ENCODE measurements at regions not wholly inside any gene's neighbourhood (a gene's known extent, or its start where the extent isn't known, plus 50 kb on each side); places are given as distances from the start of the nearest gene placed in this dataset.

DNA sequence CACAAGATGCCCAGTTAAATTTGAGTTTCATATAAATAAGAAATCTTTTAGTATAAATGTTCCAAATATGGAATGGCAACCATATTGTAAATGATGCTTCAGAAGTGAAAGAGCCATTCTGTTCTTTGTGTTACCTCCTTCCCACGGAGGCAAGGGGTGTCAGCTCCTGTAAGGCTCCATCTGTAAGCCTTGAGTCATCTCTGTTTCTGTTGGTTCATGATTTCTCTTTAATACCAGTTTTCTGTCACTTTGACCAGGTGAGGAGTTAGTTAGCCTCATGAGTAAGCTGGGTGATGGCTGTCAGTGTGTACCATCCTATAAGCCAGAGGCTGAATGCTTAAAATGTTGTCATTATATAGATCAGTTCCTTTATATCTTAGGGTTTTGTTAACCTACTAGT, 61.9 kb downstream of the TMEM30B start:
- WGBS, 2 experiments (ENCODE audit: insufficient coverage in 1 of 2, insufficient read length in 1 of 2): 71 to 90% methylated on average over 1 of the region's 1 CpG
- Mint-ChIP-seq H3K4me1 (peaks cover 34% of the 10 kb centered on the region), H3K36me3 (ENCODE audit: low read depth) (no peaks in the 10 kb centered on the region), H3K9me3 (no peaks in the 10 kb centered on the region), H3K4me3 (no peak overlapping the region), H3K27me3 (ENCODE audit: insufficient read depth) (peaks cover 2% of the 10 kb centered on the region), H3K27ac (no peak overlapping the region)
- Histone ChIP-seq H3K9me3 (ENCODE audit: control insufficient read depth, low read length) (no peaks in the 10 kb centered on the region), H3K27ac (ENCODE audit: low read depth, low read length) (no peak overlapping the region), H3K27me3 (ENCODE audit: control insufficient read depth, insufficient read depth, low read length, poor library complexity, severe bottlenecking) (peaks cover 5% of the 10 kb centered on the region), H3K4me3 (ENCODE audit: low read length) (no peak overlapping the region), H3K9ac (ENCODE audit: extremely low read depth, low read length, poor library complexity, severe bottlenecking) (no peak overlapping the region), H3K36me3 (ENCODE audit: control insufficient read depth, insufficient read depth, low read length) (no peaks in the 10 kb centered on the region), H3K4me1 (ENCODE audit: control insufficient read depth, insufficient read depth, low read length) (no peaks in the 10 kb centered on the region)
- TF ChIP-seq, protein P1, sequence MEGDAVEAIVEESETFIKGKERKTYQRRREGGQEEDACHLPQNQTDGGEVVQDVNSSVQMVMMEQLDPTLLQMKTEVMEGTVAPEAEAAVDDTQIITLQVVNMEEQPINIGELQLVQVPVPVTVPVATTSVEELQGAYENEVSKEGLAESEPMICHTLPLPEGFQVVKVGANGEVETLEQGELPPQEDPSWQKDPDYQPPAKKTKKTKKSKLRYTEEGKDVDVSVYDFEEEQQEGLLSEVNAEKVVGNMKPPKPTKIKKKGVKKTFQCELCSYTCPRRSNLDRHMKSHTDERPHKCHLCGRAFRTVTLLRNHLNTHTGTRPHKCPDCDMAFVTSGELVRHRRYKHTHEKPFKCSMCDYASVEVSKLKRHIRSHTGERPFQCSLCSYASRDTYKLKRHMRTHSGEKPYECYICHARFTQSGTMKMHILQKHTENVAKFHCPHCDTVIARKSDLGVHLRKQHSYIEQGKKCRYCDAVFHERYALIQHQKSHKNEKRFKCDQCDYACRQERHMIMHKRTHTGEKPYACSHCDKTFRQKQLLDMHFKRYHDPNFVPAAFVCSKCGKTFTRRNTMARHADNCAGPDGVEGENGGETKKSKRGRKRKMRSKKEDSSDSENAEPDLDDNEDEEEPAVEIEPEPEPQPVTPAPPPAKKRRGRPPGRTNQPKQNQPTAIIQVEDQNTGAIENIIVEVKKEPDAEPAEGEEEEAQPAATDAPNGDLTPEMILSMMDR (conservative IDR thresholded peaks at IDR 0.05): no peak
- DNase-seq: no peak

- H3K9ac ChIP-seq (ENCODE audit: extremely low read depth, low read length, poor library complexity, severe bottlenecking): no peak overlapping the region
- 54 to 89% methylated on average over 3 to 6 of the region's 6 CpGs for WGBS, 2 experiments (ENCODE audit: insufficient coverage in 1 of 2, insufficient read length in 1 of 2)
- no peaks in the 10 kb centered on the region for H3K9me3 Mint-ChIP-seq
- peaks cover 2% of the 10 kb centered on the region for H3K27me3 Mint-ChIP-seq (ENCODE audit: insufficient read depth)
- H3K4me1 Mint-ChIP-seq: peaks cover 34% of the 10 kb centered on the region
- TF ChIP-seq, protein P1 (conservative IDR thresholded peaks at IDR 0.05): no peak
- H3K9me3 ChIP-seq (ENCODE audit: control insufficient read depth, low read length): no peaks in the 10 kb centered on the region
- DNase-seq: no peak
- no peaks in the 10 kb centered on the region for H3K36me3 Mint-ChIP-seq (ENCODE audit: low read depth)
- no peaks in the 10 kb centered on the region for H3K36me3 ChIP-seq (ENCODE audit: control insufficient read depth, insufficient read depth, low read length)
- peaks cover 5% of the 10 kb centered on the region for H3K27me3 ChIP-seq (ENCODE audit: control insufficient read depth, insufficient read depth, low read length, poor library complexity, severe bottlenecking)
- H3K4me3 ChIP-seq (ENCODE audit: low read length): no peak overlapping the region
- no peak overlapping the region for H3K27ac ChIP-seq (ENCODE audit: low read depth, low read length)
- no peak overlapping the region for H3K27ac Mint-ChIP-seq
- no peaks in the 10 kb centered on the region for H3K4me1 ChIP-seq (ENCODE audit: control insufficient read depth, insufficient read depth, low read length)
- H3K4me3 Mint-ChIP-seq: no peak overlapping the region
Measured at GRCh38 chr14:61218767-61219166, 62.4 kb downstream of the TMEM30B start.

GRCh38 chr14:61218157-61218556, 63.0 kb downstream of the TMEM30B start:
- peaks cover 5% of the 10 kb centered on the region for H3K27me3 ChIP-seq (ENCODE audit: control insufficient read depth, insufficient read depth, low read length, poor library complexity, severe bottlenecking)
- Mint-ChIP-seq H3K36me3 (ENCODE audit: low read depth) (no peaks in the 10 kb centered on the region), H3K4me3 (no peak overlapping the region), H3K4me1 (peaks cover 34% of the 10 kb centered on the region), H3K27me3 (ENCODE audit: insufficient read depth) (peaks cover 2% of the 10 kb centered on the region), H3K27ac (no peak overlapping the region), H3K9me3 (no peaks in the 10 kb centered on the region)
- H3K27ac ChIP-seq (ENCODE audit: low read depth, low read length): no peak overlapping the region
- no peak overlapping the region for H3K9ac ChIP-seq (ENCODE audit: extremely low read depth, low read length, poor library complexity, severe bottlenecking)
- H3K9me3 ChIP-seq (ENCODE audit: control insufficient read depth, low read length): no peaks in the 10 kb centered on the region
- H3K36me3 ChIP-seq (ENCODE audit: control insufficient read depth, insufficient read depth, low read length): no peaks in the 10 kb centered on the region
- H3K4me3 ChIP-seq (ENCODE audit: low read length): no peak overlapping the region
- TF ChIP-seq, protein P1 (conservative IDR thresholded peaks at IDR 0.05): no peak
- no peak for DNase-seq
- 91 to 100% methylated on average over 2 to 5 of the region's 5 CpGs for WGBS, 2 experiments (ENCODE audit: insufficient coverage in 1 of 2, insufficient read length in 1 of 2)
- no peaks in the 10 kb centered on the region for H3K4me1 ChIP-seq (ENCODE audit: control insufficient read depth, insufficient read depth, low read length)
